ENCODE measurements at regions not wholly inside any gene's neighbourhood (a gene's known extent, or its start where the extent isn't known, plus 50 kb on each side); places are given as distances from the start of the nearest gene placed in this dataset.
A peak's percentile ranks its signal among the peaks of the same experiment; 100 is the strongest.

DNA sequence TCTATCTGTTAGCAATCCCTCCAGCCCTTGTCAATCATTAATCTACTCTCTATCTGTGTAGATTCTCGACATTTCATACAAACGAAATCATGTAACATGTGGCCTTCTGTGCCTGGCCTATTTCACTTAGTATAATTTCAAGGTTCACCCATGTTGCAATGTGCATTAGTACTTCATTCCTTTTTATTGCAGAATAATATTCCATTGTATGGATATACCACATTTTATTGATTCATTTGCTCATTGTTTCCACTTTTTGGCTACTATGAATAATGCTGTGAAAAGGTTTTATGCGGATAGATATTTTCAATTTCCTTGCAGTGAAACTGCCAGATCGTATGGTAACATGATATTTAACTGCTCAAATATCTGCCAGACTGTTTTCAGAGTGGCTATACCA is 100.1 kb downstream of the MIAT start:
- TF ChIP-seq, protein P1, sequence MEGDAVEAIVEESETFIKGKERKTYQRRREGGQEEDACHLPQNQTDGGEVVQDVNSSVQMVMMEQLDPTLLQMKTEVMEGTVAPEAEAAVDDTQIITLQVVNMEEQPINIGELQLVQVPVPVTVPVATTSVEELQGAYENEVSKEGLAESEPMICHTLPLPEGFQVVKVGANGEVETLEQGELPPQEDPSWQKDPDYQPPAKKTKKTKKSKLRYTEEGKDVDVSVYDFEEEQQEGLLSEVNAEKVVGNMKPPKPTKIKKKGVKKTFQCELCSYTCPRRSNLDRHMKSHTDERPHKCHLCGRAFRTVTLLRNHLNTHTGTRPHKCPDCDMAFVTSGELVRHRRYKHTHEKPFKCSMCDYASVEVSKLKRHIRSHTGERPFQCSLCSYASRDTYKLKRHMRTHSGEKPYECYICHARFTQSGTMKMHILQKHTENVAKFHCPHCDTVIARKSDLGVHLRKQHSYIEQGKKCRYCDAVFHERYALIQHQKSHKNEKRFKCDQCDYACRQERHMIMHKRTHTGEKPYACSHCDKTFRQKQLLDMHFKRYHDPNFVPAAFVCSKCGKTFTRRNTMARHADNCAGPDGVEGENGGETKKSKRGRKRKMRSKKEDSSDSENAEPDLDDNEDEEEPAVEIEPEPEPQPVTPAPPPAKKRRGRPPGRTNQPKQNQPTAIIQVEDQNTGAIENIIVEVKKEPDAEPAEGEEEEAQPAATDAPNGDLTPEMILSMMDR (conservative IDR thresholded peaks at IDR 0.05; ENCODE audit: low read length), result no peak
- DNase-seq (ENCODE audit: low read depth), result no peak
- no peak overlapping the region for H3K4me3 ChIP-seq (ENCODE audit: low read length)

DNA sequence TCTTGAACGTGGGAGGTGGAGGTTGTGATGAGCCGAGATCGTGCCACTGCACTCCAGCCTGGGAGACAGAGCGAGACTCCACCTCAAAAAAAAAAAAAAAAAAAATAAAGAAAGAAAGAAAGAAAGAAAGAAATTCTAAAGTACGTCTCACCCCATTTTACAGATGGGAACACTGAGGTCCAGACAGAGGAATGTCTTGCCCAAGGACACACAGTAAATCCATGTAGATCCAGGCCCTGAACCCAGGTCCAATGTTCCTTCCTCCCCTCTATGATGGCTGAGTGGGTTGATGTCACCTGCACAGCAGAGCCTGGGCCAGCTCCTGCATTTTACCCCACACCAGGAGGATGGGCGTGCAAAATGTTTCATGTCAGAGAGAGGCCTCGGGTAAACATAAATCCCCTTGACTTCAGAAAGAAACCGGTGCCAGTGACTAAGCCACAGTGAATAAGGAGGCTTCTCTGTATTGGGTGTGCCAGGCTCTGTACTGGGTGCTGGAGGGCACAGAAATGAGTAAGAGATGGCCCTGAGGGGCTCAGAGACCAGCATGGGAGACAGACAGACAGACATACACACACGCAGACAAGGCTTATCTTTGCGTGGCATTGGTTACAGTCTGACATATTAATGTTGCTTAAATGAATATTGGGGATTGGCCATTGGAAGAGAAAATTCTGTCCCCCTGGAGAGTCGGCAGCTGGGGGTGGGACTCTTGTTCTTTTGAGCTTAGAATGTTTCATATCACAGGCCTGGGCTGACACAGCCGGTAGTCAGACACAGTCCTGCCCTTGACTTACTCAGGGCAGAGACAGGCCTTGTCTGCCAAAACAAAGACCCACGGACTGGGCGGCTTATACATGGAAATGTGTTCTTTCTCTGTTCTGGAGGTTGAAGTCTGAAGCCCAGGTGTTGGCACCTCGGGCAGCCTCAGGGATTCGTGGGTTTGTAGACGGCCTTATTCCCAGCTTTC is 105.4 kb downstream of the MIAT start:
- no peak overlapping the region for H3K4me3 ChIP-seq (ENCODE audit: low read length)
- DNase-seq (ENCODE audit: low read depth), result no peak
- TF ChIP-seq, protein P1 (conservative IDR thresholded peaks at IDR 0.05; ENCODE audit: low read length), result no peak

DNA sequence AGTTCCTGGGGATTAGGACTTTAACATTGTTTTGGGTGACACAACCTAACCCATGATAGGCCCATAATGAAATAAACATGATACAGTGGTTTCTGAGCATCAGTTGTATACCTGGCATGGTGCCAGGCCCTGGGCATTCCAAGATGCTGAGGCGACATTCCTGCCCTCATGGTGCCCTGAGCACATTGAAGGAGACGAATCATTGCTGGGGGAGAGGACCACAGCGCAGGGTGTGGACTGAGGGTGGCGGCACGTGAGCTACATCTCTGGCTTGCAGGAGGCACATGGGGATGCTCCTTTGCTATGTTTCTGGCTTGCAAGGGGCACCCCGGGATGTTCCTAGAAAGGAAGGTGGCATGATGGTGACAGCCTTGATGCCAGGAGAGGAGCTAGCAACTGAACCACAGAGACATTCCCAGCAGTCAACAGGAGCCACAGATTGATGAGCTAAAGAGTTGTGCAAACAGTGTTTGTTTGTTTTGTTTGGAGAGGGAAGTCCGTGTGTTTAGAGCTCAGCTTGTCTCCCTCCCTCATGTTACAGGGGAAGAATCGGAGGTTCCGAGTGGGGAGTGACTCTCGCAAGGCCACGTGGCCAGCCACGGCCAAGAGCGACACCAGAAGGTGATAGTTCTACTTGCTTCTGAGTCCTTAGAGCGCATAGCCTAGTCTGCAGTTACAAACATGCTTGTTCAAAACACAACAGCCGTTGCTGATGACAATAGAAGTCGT is 106.4 kb downstream of the MIAT start:
- TF ChIP-seq, protein P1 (conservative IDR thresholded peaks at IDR 0.05; ENCODE audit: low read length), result peak; percentile 4; the same call in 1 of the 2 replicates
- DNase-seq (ENCODE audit: low read depth), result peak; percentile 83
- no peak overlapping the region for H3K4me3 ChIP-seq (ENCODE audit: low read length)

DNA sequence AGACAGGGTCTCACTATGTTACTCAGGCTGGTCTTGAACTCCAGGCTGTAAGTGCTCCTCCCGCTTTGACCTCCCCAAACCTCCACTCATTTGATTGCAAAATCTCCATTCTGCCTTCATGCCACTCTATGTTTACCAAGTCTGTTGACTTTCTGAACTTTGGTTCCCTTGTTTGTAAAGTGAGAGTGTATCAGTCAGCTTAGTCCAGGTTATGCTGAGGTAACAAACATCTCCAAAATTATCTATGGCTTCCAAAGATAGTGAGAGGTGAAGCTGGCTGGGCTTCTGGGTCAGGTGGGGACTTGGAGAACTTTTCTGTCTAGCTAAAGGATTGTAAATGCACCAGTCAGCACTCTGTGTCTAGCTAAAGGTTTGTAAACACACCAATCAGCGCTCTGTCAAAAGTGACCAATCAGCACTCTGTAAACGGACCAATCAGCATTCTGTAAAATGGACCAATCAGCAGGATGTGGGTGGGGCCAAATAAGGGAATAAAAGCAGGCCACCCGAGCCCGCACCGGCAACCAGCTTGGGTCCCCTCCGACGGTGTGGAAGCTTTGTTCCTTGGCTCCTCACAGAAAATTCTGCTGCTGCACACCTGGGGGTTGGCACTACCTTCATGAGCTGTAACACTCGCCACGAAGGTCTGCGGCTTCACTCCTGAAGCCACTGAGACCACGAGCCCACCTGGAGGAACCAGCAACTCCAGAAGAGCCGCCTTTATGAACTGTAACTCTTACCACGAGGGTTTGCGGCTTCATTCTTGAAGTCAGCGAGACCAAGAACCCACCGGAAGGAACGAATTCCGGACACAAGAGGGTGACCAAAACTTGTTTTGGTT is 109.3 kb downstream of the MIAT start:
- no peak overlapping the region for H3K4me3 ChIP-seq (ENCODE audit: low read length)
- DNase-seq (ENCODE audit: low read depth), result no peak
- TF ChIP-seq, protein P1 (conservative IDR thresholded peaks at IDR 0.05; ENCODE audit: low read length), result no peak

DNA sequence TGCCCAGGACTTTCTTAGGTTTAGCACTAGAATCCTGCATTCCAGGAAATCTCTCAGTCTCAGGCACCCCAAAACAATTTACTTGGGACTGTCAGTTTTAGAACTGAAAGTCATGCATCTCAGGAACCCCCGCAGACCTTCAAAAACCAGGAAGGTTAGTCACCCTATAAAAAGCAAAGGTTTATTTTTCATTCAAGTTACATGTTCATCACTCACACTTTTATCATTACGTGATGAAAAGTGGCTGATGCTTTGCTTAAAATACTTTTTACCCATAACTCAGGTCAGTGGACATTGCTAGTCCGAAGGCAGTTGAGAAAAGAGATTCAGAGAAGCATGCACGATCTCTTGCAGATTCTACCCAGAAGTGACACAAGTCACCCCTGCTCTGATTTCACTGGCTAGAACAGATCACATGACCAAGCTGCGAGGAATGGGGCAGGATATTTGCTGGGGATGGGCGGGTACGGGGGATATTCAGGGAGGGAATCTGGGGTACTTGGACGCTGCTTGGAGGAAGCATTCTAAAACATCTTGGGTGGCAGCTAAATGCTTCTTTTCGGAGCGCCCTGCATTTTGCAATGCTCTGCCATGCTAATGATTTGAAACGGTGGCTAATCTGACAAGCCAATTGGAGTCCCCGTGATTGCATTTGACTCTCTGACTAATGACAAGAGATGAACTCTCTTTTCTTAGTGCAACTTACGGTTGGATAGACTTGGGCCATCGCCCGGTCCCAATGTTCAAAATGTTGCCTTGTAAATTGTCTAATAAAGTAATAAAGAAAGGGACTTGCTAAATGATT is 110.2 kb downstream of the MIAT start:
- DNase-seq (ENCODE audit: low read depth), result no peak
- H3K4me3 ChIP-seq (ENCODE audit: low read length), result no peak overlapping the region
- TF ChIP-seq, protein P1 (conservative IDR thresholded peaks at IDR 0.05; ENCODE audit: low read length), result no peak

DNA sequence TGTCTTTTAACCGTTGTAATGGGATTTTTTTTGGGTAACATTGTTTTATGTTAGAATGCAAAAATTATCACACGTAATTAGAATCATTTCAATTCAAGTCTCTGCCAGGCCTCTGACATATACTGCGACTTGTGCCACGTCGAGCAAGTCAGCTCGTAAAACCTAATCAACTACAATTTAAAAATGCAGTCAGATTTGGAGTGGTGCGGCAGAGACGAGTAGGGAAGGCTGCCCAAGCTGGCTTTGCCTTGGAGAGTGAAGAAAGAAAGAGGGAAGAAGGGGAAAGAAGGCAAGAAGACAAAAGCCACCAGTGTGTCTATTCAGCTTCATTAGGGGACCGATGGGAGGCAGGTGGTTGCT is 110.7 kb downstream of the MIAT start:
- TF ChIP-seq, protein P1 (conservative IDR thresholded peaks at IDR 0.05; ENCODE audit: low read length), result no peak
- H3K4me3 ChIP-seq (ENCODE audit: low read length), result no peak overlapping the region
- DNase-seq (ENCODE audit: low read depth), result no peak

Data from AG10803 (cell line).